ENCODE measurements at regions not wholly inside any gene's neighbourhood (a gene's known extent, or its start where the extent isn't known, plus 50 kb on each side); places are given as distances from the start of the nearest gene placed in this dataset.

DNA sequence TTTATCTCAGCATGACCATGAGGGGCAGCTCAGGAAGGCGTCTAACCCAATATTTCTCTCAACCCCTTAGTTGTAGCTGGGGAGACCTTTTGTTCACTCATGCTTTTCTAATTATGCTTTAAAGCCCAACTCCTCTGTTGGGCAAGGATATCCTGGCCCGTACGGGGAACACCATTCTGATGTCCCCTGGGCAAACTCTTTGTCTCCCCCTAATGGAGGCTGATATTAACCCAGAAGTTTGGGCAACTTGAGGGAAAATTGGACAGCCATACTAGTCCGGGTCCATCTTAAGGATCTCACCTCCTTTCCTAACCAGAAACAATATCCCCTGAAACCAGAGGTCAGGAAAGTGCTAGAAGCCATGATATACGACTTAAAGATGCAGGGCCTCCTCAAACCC is 143.7 kb upstream of the COX10 start:
- 91 to 92% methylated on average over 5 of the region's 5 CpGs for WGBS, 2 donors
- DNase-seq (no peak), ATAC-seq (ENCODE audit: low FRiP score in 2 of 2) (no peak)
- no peak overlapping the region for H3K27ac ChIP-seq
- no peak for TF ChIP-seq CTCF (IDR thresholded peaks at IDR 0.05)
- no peak for TF ChIP-seq POLR2A (IDR thresholded peaks at IDR 0.05)
- TF ChIP-seq POLR2AphosphoS5 (IDR thresholded peaks at IDR 0.05) = no peak
- no peak for TF ChIP-seq EP300 (IDR thresholded peaks at IDR 0.05)
- H3K36me3 ChIP-seq = no peaks in the 10 kb centered on the region
- no peaks in the 10 kb centered on the region for H3K27me3 ChIP-seq
- H3K4me1 ChIP-seq = no peaks in the 10 kb centered on the region
- H3K4me3 ChIP-seq = no peak overlapping the region
- no peaks in the 10 kb centered on the region for H3K9me3 ChIP-seq

- Histone ChIP-seq H3K27ac (peak overlapping the region in 2 of 4 donors; percentile 62 to 63), H3K9me3 (no peaks in the 10 kb centered on the region), H3K4me3 (no peak overlapping the region), H3K27me3 (no peaks in the 10 kb centered on the region), H3K36me3 (no peaks in the 10 kb centered on the region), H3K4me1 (peaks cover 8 to 20% (median 11%) of the 10 kb centered on the region in 4 donors)
- DNase-seq (peak in 1 of 2 donors; percentile 45), ATAC-seq (ENCODE audit: low FRiP score in 2 of 2) (peak; percentile 73 to 87)
- WGBS, 2 donors = 76 to 77% methylated on average over 3 of the region's 3 CpGs
- TF ChIP-seq POLR2A (IDR thresholded peaks at IDR 0.05) (no peak), POLR2AphosphoS5 (IDR thresholded peaks at IDR 0.05) (no peak), CTCF (IDR thresholded peaks at IDR 0.05) (no peak), EP300 (IDR thresholded peaks at IDR 0.05) (no peak)
These were observed 138.2 kb upstream of the COX10 start for GRCh38 chr17:13931111-13931526.

DNA sequence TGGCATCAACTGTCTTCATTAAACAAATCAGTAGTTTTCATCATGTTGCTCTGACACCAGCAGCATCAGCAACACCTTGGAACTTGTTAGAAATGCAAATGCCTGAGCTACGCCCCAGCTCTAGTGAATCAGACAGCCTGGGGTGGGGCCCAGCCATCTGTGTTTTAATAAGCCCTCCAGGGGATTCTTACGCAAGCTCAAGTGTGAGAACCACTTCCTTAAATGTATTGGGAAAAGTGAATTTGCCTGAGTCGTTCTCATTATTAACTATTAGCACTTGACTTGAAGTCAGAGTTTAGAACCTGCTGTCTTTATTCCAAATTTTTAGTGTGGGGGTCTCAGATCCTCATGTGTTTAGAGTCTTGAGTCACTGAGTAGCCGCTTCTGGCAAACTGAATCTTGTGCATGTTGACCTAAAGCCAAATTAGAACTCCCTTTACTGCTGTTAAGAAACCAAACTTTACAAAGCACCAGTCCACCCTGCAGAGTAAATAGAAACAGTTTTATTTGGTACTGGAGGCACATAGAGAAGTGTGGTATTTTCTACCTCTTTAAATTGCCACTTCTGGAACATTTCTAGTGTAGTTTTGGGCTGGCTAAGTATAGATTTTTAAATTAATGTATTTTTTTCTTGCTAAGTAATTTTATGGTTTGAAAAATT is 137.4 kb upstream of the COX10 start:
- DNase-seq = peak in 1 of 2 donors; percentile 92
- Histone ChIP-seq H3K9me3 (no peaks in the 10 kb centered on the region), H3K36me3 (no peaks in the 10 kb centered on the region), H3K27me3 (no peaks in the 10 kb centered on the region), H3K4me1 (peaks cover 8 to 20% (median 11%) of the 10 kb centered on the region in 4 donors), H3K27ac (peak overlapping the region in 2 of 4 donors; percentile 62 to 63), H3K4me3 (no peak overlapping the region)
- peak; percentile 80 to 93 for ATAC-seq (ENCODE audit: low FRiP score in 2 of 2)
- TF ChIP-seq POLR2AphosphoS5 (IDR thresholded peaks at IDR 0.05) = no peak
- TF ChIP-seq EP300 (IDR thresholded peaks at IDR 0.05) = peak in 1 of 4 donors; percentile 56
- WGBS, 2 donors = 28 to 29% methylated on average over 4 of the region's 4 CpGs

DNA sequence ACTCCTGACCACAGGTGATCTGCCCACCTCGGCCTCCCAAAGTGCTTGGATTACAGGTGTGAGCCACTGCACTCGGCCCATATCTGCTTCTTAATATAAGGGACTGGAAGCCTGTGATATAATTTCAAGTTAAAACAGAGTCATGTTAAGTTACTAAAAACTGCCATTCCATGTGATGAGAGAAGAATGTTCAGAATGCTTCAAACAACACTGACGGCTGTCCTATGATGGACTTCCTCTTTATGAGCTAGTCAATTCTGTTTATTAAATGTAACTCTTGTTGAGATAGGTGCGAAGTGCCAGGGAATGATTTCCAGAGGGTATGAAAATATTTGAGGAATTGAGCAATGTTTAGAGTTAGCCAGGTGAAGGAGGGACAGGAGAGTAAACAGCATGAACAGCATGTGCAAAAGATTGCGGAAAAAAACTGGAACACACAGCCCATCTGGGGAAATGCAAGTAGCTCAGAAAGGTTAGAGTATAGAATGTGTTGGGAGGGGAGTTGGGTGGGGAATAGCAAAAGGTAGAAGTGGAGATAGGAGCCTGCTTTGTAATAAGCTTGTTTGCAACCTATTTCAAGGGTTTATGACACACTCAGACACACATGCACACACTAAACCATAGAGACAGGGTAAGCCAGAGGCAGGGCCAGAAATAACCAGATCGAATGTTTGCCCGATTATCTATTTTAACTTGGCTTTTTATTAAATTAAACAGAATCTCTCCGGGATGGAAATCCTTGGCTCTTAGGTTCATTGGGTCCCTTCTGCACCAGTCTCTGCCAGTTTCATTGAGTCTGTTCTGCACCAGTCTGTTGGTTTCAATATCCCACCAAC is 135.6 kb upstream of the COX10 start:
- TF ChIP-seq POLR2AphosphoS5 (IDR thresholded peaks at IDR 0.05) = no peak
- TF ChIP-seq EP300 (IDR thresholded peaks at IDR 0.05) = no peak
- TF ChIP-seq CTCF (IDR thresholded peaks at IDR 0.05) = no peak
- TF ChIP-seq POLR2A (IDR thresholded peaks at IDR 0.05) = no peak
- H3K36me3 ChIP-seq = no peaks in the 10 kb centered on the region
- no peak for DNase-seq
- peaks cover 8 to 20% (median 11%) of the 10 kb centered on the region in 4 donors for H3K4me1 ChIP-seq
- no peak for ATAC-seq (ENCODE audit: low FRiP score in 2 of 2)
- H3K27me3 ChIP-seq = no peaks in the 10 kb centered on the region
- H3K4me3 ChIP-seq = no peak overlapping the region
- peak overlapping the region in 2 of 4 donors; percentile 43 to 62 for H3K27ac ChIP-seq
- no peaks in the 10 kb centered on the region for H3K9me3 ChIP-seq
- 54 to 55% methylated on average over 8 of the region's 8 CpGs for WGBS, 2 donors

GRCh38 chr17:13939222-13939621 is 130.1 kb upstream of the COX10 start:
- Histone ChIP-seq H3K27ac (no peak overlapping the region), H3K4me3 (no peak overlapping the region), H3K27me3 (no peaks in the 10 kb centered on the region), H3K36me3 (no peaks in the 10 kb centered on the region), H3K4me1 (no peaks in the 10 kb centered on the region), H3K9me3 (no peaks in the 10 kb centered on the region)
- no peak for TF ChIP-seq EP300 (IDR thresholded peaks at IDR 0.05)
- no peak for TF ChIP-seq POLR2AphosphoS5 (IDR thresholded peaks at IDR 0.05)
- TF ChIP-seq CTCF (IDR thresholded peaks at IDR 0.05) = no peak
- TF ChIP-seq POLR2A (IDR thresholded peaks at IDR 0.05) = no peak
- 44 to 58% methylated on average over 1 of the region's 1 CpG for WGBS, 2 donors
- no peak for DNase-seq
- ATAC-seq (ENCODE audit: low FRiP score in 2 of 2) = no peak
